HG02885 (cell line): ENCODE measurements at regions not wholly inside any gene's neighbourhood (a gene's known extent, or its start where the extent isn't known, plus 50 kb on each side); places are given as distances from the start of the nearest gene placed in this dataset.

Experiments used
- ATAC-seq: cut with Tn5 transposase; IDR thresholded peaks from one replicate; pipeline ENCODE4 v1.9.1; 2021; ENCODE audit warnings: mild to moderate bottlenecking; ENCODE audit not compliant: unreplicated experiment, poor library complexity

- ATAC-seq = no peak
These were observed 121.9 kb downstream of the TMEM18 start for GRCh38 chr2:555164-555922.

DNA sequence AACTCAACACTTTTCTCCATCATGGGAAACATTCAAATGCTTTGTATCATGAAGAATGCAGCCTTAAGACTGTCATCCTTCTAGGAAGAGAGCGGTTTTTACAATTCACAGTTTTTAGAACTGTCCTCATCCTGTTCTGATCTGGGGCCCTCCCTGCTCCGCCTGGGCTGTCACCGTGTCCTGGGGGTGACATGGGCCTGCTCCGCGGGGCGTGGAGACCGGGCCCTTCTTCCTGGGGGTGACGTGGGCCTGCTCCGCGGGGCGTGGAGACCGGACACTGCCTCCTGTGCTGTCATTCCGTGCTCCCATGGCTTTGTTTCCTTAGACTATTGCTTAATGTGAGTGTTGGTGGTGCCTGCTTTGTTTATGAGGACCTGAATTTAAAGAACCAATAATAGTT is 122.8 kb downstream of the TMEM18 start:
- ATAC-seq = no peak

DNA sequence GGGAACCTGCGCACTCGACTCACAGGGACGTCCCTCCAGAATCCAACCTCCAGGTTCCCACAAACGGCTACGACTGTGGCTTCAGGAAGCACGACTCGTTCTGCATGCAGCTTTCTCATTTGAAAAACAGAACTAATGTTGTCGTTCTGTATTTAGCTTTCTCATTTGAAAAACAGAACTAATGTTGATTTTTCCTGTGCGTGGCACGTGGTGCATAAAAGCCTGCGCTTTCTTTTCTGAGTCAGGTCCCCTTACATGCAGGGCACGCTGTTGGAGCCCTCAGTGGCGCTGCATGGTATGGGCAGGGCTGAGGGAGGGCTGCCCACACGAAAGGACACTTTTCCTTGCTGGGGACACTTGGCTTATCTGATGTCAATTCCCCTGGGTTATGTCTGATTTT is 124.3 kb downstream of the TMEM18 start:
- ATAC-seq = no peak

- no peak for ATAC-seq
These were observed 125.6 kb downstream of the TMEM18 start for GRCh38 chr2:551621-552020.

- ATAC-seq = no peak
These were observed 126.2 kb downstream of the TMEM18 start for GRCh38 chr2:550860-551567.

- ATAC-seq = no peak
These were observed 131.2 kb downstream of the TMEM18 start for GRCh38 chr2:545711-546650.

DNA sequence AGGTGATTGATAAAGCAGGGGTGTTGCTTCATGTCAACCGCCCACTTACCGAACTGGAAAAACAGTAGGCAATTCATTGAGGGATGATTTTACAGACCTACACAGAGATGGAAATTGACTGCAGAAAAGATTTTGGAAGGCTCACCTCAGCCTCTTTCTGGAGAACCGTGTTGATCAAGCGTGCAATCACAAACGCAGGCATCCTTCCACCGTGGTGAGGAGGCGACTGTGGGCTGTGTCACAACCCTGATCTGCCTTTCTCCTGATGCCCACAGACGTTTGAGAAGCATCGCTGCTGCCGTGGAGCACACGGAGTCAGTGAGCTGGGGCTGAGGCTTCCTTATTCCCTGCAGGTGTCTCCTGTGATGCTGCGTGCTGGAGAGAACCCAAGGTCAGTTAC is 132.0 kb downstream of the TMEM18 start:
- ATAC-seq = no peak

- no peak for ATAC-seq
These were observed 138.6 kb downstream of the TMEM18 start for GRCh38 chr2:538646-539045.

DNA sequence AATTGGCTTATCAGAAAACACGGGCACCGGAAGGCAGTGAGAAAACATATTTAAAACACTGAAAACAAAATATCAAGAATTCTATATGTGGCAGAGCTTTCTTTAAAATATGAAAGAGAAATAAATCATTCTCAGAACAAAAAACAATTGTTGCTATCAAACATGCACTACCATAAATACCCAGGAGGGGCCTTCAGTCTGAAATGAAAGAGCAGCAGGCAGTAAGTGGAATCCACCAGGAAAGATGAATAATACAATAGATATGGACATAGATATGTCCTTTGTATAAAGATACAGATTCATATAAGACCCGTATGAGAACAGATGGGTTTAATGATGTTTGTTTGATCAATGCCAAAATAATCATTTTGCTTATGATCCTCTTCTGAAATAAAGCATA is 142.0 kb downstream of the TMEM18 start:
- ATAC-seq = no peak

DNA sequence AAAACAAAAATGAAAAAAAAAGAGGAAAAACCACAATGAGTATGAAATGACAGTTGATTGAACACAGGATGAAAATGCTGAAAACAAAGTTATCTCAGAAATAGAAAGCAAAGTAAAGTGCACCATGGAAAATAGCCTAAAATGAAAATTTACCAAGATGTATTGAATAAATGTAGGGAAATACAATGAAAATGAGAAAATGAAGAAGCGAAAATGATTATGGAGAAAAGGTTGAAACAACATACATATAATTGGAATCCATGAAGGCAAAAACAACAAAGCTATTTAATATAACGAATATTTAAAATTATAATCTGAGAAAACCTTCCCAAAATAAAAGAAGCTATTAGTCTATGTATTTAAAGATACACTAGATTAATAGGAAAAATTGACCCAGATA is 147.4 kb downstream of the TMEM18 start:
- ATAC-seq = no peak

DNA sequence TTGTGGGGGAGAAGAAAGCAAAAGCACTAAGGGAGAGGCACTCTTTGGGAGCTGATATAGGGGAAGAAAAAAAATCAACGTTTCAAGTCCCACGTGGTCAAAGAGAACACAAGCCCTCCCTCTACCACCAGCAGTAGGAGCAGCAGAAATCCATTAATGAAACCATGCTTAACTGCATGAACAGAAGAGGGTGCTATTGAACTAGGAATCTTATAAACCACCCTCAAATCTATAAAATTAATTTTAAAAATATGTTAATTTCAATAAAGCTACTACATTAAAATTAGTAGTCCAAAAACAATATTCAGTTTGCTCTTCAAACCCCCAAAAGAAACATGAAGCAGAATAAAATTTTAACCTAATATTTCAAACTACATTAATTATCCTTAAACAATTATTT is 147.8 kb downstream of the TMEM18 start:
- no peak for ATAC-seq

- ATAC-seq = no peak
These were observed 149.6 kb downstream of the TMEM18 start for GRCh38 chr2:527581-527980.

- ATAC-seq = no peak
These were observed 150.3 kb downstream of the TMEM18 start for GRCh38 chr2:526918-527317.

DNA sequence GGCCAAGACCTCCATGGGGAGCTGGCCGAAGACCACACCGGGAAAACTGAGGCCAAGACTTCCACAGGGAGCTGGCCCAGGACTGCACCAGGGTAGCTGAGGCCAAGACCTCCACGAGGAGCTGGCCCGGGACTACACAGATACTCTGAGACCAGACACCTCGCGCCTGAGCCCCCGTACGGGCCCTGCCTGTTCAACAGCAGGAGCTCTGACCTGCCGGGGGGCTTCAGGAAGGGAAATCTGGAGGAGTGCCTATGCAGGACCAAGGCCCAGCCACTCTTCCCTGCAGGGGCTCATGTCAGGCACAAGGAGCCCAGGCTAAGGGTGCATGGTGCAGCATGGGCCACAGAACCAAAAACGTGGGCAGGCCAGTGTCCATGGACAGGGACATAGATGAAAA is 151.6 kb downstream of the TMEM18 start:
- no peak for ATAC-seq

- ATAC-seq = no peak
These were observed 152.2 kb downstream of the TMEM18 start for GRCh38 chr2:525021-525420.

DNA sequence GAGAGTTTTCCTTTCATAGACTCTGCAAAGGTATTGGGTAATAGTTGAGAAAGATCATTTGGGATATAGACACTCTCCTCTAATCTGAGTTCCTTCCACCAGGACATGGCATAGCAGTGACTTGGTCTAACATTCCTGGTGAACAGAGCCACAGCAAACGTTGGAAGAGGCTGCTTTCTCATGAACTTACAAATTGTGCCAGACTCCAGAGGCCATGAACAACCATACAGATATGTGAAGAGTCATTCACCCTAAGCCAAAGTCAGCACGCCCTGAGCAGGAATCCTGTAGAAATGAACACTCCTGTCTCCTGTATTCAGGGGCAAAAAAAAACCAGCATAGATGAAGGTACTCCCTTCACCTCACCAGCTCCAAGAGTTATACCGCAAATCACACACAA is 152.8 kb downstream of the TMEM18 start:
- ATAC-seq = no peak

DNA sequence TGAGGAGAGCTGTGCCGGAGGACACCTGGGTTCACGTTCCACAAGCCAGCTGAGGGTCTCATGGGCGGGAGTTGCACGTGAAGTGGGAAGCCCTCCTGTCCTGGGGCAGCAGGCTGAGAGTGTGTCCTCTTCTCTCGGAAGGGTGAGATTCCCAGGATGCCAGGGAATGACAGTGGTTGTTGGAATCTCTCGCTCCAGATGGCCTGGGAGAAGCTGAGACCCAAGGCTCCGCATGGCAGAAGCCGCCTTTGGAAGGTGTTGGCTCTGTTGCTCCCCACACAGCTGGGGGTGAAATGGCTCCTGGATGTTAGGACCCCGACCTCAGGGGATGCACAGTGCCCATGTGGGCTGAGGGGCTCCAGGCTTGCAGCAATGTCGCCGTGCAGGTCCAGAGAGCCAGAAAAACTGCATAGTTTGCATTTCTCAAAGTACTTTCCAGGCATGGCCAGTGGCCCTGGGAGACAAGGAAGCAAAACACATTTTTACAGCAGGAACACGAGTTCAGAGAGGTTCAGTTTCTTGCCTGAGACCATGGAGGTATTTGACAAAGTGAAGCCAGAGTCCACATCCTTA is 153.4 kb downstream of the TMEM18 start:
- no peak for ATAC-seq

- no peak for ATAC-seq
These were observed 154.4 kb downstream of the TMEM18 start for GRCh38 chr2:522776-523175.

GRCh38 chr2:521853-522530 is 155.2 kb downstream of the TMEM18 start:
- ATAC-seq = no peak
